Fibroblast of pulmonary artery (primary cell): ENCODE measurements at regions not wholly inside any gene's neighbourhood (a gene's known extent, or its start where the extent isn't known, plus 50 kb on each side); places are given as distances from the start of the nearest gene placed in this dataset.

ENCODE experiments used
- DNase-seq: peaks from one replicate; pipeline ENCODE4 v3.0.0-alpha.2; 2010; ENCODE audit warnings: low read depth
- H3K4me3 ChIP-seq: replicated peaks from 2 replicates; pipeline ENCODE4 v1.5.1; 2011; ENCODE audit warnings: low read depth, mild to moderate bottlenecking, control low read depth, low read length, moderate library complexity
- CTCF ChIP-seq: IDR thresholded peaks from 2 replicates; pipeline ENCODE4 v1.5.1; 2011; ENCODE audit warnings: mild to moderate bottlenecking, control low read depth, low read length, inconsistent platforms; ENCODE audit errors: missing control alignments

DNA sequence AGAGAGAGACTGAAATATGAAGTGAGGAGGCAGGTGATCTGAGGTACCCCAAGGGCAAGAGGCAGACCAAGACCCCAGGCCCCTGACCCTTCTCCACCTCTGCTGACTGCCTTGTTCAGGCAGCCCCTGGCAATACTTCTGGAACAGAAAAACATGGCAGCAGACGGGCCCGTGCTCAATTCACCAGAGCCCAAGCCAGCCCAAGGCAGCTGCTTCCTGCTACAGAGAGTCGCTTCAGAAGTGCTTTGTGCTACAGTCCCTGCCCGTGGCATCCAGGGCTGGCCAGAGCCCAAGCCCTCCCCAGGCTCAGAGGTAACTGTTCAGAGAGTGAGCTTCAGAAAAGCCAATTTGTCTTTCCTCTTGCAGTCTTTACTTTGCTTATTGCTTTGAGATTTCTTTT, 151.4 kb upstream of the FSTL4 start:
- DNase-seq: no peak
- TF ChIP-seq CTCF: no peak
- no peak overlapping the region for H3K4me3 ChIP-seq

DNA sequence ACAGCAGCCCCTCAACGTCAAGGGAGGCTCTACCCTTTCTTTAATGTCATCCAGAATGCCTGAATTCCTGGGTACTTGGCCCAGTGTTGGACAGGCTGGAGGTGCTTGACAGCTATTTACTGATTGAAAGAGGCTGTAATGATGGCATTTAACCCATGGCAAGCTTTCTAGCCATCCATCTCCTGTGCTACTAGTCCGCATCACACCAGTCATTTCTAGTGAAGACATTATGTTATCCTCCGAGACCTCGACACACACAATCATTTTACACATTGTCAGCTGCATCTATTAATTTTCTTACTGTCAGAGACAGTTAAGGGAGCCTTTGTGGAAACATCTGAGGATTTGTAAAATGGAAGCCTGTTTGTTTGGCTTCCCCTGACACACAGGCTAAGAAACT, 149.3 kb upstream of the FSTL4 start:
- H3K4me3 ChIP-seq: no peak overlapping the region
- TF ChIP-seq CTCF: no peak
- DNase-seq: no peak

DNA sequence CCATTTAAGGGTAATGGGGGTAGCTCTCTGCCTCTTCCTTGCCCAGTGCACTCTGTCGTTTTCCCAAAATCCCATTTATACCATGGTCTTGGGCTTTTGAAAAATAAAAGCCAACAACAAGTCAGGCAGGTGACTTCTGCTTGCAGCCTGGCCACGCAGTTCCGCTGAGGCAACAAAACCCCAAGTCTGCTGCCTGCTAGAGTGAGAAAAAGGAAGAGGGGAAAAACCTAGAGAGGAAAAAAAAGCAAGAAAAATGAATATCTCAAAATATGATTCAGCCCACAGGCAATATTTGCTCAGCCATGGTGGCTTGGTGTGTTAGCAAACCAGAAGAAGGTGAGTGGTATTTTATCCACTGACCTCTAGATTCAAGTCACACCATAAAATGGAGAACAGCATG, 148.2 kb upstream of the FSTL4 start:
- no peak overlapping the region for H3K4me3 ChIP-seq
- TF ChIP-seq CTCF: no peak

GRCh38 chr5:133758641-133759040, 146.3 kb upstream of the FSTL4 start:
- H3K4me3 ChIP-seq: no peak overlapping the region
- no peak for DNase-seq
- no peak for TF ChIP-seq CTCF

More for the DNA sequence above, 148.2 kb upstream of the FSTL4 start:
- DNase-seq: no peak

DNA sequence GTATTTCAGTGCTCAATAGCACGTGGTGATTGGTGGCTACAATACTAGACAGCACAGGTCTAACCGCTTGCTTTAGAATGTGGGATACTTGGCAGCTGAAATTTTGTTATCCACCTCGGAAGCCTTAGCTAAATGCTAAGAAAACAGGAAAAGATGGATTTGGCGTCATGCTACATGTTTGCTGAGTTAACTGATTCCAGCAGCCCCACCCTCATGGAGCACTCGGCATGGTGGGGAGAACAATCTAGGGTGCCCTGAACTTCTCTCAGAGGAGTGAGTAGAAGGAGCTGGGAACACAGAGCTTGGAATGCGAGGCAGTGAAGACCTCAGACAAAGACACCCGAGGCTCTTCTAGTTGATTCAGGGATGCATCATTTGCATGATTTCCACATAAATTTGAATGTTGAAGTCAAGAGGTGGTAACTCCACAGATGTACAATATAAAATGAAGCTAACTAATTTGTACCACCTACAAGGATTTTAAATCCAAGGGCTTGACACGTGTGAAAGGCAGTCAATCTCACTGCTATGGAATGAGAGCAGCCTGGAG, 145.1 kb upstream of the FSTL4 start:
- no peak for TF ChIP-seq CTCF
- no peak for DNase-seq
- no peak overlapping the region for H3K4me3 ChIP-seq

- no peak for TF ChIP-seq CTCF
- DNase-seq: no peak
- no peak overlapping the region for H3K4me3 ChIP-seq
Measured at GRCh38 chr5:133756756-133757155, 144.4 kb upstream of the FSTL4 start.

- H3K4me3 ChIP-seq: no peak overlapping the region
- TF ChIP-seq CTCF: no peak
- no peak for DNase-seq
Measured at GRCh38 chr5:133756036-133756435, 143.7 kb upstream of the FSTL4 start.
